Stimulated activated CD8-positive, alpha-beta memory T cell treated with anti-CD3 and anti-CD28 coated beads, Interleukin-15, amount 100 ng/mL, for 1 hour (primary cell): ENCODE measurements at regions not wholly inside any gene's neighbourhood (a gene's known extent, or its start where the extent isn't known, plus 50 kb on each side); places are given as distances from the start of the nearest gene placed in this dataset.
"Not testable (repeated sequence)": the region's sequence is repeated elsewhere in the genome, so short reads cannot be mapped to it uniquely, and the experiment has no call there.

Source experiments
- DNase-seq: peaks from one replicate; pipeline ENCODE4 v3.0.0-alpha.2; 2020; ENCODE audit warnings: low read depth

GRCh38 chr1:30090162-30090820 lies 633.1 kb downstream of the MATN1 start:
- no peak for DNase-seq

- DNase-seq = no peak
Observed at GRCh38 chr1:30089024-30089430, 634.4 kb downstream of the MATN1 start.

DNA sequence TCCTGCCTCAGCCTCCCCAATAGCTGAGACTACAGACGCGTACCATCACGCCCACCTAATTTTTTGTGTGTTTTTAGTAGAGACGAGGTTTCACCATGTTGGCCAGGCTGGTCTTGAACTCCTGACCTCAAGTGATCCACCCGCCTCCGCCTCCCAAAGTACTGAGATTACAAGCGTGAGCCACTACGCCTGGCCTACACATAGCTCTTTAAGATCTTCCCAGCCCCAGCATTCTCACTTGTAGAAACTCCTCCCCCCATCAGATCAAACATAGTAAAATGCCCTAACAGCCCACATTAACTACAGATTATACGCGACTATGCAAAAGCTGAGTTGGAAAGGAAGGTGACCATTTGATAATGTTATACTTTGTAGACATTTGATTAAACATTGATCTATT lies 634.8 kb downstream of the MATN1 start:
- no peak for DNase-seq

- DNase-seq = no peak
Observed at GRCh38 chr1:30087465-30087864, 635.9 kb downstream of the MATN1 start.

DNA sequence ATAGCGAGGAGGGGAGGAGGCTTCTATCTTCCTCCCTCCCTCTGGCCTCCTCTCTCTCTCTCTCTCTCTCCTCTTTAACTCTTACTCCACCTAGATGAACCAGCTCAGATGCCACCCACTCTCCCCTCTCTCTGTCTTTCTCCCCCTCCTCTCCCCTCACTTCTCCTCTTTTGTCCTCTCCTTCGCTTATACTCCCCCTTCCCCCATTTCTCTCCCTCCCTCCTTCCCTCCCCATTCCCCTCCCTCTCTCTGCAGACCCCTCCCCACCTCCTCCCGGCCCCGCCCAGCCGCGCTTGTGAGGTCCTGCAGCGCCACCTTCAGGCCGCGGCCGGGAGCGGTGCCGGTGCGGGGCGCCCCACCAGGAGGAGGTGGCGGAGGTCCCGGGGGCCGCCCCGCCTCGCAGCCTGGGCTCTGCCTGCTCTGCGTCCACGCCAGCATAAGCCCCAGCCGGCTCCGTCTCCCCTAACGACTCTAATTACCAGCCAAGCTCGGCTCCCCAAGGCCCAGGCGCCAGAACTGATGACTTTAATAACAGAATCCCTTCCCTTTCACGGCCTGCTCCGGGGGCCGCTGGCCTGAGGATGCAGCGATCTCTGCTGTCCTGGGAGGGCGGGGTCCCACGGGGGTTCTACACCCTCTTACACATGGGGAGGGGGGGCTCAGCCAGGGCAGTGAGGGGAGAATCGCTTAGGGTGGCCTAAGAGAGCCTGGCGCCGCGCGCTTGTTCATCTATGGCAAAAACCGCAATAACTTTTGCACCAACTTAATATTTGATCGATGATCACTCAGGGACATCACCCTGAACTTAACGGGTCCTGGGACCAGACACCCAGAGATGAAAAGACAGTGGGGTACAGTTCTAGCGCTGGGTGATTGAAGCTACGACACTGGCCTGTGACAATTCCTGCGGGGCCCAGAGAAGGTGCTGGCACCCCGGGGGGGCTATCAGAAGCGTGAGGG lies 637.3 kb downstream of the MATN1 start:
- no peak for DNase-seq

GRCh38 chr1:30084909-30085571 lies 638.3 kb downstream of the MATN1 start:
- no peak for DNase-seq

DNA sequence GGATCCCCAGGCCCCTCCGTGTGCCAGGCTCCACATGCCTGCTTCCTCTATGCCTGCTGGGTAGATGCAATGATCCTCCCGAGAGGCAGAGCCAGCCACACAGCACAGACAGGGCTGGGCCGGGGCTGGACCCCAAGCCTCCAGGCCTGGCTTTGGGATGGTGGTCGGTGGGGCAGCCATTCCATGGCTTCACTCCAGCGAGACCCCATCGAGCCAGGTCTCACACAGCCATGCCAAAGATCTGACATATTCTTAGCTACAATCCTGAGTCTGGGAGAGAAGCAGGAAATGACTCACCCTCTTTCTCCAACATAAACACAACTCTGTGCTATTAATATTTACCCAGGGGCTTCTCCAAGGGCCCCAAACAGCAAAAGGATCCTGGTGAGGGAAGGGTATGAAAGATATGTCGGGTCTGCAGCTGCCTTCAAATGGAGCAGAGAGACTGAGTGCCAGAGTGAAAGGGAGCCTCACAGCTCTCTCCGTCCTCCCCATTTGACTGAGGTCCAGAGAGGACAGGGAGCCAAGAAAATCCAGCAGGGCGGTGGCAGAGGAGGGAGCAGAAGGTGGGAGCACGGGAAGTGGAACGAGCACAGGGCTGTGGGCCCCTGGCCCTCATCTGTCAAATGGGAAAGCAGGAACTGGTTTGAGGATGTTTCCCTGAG lies 639.5 kb downstream of the MATN1 start:
- no peak for DNase-seq

DNA sequence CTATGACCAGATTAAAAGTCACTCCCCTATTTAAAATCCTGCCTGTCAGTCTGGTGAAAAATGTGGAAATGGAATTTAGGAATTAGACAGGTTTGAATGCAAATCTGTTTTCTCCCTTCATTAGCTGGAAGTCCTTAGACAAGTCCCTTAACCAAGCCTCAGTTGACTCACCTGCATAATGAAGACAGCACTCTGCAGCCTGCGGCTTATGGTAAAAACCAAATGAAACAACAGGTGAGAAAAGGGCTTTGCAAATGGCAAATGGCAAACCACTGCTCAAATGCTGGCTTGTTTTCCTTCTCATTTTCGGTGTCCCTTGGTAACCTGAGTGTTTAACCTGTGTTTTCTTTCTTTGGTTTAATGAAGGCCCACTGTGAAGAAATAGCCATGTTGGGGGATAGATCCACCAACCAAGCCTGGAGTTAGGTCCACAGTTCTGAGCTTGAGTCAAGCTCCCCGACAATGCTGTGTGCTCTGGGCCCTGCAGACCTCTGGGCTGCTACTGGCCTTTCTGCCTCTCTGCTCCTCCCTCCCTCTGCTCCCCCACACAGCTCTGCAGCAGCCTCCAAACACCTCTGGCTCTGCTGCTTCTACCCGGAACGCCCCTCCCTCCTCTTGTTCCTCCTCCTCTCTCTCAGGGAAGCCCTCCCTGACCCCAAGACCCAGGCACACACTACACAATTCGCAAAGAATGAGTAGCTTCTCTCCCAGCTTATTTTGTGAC lies 641.8 kb downstream of the MATN1 start:
- no peak for DNase-seq

- not testable (repeated sequence) for DNase-seq
Observed at GRCh38 chr1:30075916-30076315, 647.5 kb downstream of the MATN1 start.

GRCh38 chr1:30068787-30069472 lies 654.5 kb downstream of the MATN1 start:
- no peak for DNase-seq

GRCh38 chr1:30064547-30064946 lies 658.8 kb downstream of the MATN1 start:
- no peak for DNase-seq

DNA sequence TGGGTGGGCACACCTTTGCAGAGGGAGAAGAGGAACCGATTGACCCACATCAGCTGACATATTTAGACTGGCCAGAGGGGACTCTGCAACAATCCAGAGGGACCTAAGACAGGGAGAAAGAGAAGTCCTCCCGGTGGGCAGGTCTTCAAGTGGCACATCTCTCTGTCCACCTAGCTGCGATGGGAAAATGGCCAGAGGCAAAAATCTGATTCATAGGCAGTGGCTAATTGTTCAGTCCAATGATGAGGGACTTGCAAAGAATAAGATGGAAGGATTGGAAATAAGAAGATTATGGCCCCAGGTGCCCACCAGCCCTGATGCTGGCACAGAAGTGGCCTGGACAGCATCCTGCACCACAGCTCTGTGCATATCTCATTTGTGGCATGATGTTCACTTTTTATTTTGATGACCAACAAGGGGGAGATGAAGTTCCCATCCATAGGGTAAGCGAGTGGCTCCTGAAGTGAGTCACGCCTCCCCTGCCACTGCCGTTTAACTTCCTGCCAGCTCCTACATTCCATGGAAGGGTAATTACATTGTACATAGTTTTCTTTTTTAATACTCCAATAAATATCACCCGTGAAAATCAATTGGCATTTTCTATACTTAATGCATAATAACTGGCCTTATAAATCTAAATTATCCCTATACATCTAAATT lies 659.6 kb downstream of the MATN1 start:
- DNase-seq = no peak

- no peak for DNase-seq
Observed at GRCh38 chr1:30061292-30062220, 661.8 kb downstream of the MATN1 start.

DNA sequence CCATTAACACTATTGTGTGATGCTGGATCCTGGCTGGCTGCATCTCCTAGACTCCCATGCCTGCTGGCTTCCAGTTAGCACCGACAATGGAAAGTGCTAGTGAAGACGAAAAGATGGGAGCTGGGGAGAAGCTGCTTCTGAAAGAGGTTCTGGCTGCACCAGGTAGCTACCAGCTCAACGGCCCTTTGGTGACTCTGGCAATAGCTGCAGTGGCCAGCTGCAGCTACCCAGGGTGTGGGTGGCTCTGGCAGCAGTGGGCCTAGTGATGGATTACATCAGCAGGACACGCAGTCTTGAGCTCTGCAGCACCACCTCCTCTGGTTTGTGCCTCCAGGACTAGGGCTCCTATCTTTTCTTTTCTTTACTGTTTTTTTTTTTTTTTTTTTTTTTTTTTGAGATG lies 662.6 kb downstream of the MATN1 start:
- no peak for DNase-seq

DNA sequence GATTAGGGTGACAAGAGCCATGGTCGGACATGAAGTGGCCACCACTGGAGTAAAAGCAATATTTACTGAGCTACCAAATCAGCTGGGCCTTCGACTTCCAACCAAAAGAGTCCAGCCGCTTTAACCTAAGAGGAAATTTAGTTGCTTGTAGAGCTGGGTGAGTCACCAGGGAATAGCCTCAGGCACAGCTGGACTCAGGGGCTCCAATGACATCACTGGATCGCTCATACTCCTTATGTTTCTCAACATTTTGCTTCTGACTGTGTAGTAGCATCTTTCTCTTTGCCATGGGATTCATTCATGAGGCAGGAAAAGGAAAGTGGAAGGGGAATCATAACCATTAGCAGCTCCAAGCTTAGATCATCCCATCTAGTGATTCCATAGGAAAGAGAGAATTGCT lies 664.4 kb downstream of the MATN1 start:
- no peak for DNase-seq

- no peak for DNase-seq
Observed at GRCh38 chr1:30054126-30054525, 669.3 kb downstream of the MATN1 start.

- no peak for DNase-seq
Observed at GRCh38 chr1:30052178-30052577, 671.2 kb downstream of the MATN1 start.

- DNase-seq = no peak
Observed at GRCh38 chr1:30051777-30052176, 671.6 kb downstream of the MATN1 start.

DNA sequence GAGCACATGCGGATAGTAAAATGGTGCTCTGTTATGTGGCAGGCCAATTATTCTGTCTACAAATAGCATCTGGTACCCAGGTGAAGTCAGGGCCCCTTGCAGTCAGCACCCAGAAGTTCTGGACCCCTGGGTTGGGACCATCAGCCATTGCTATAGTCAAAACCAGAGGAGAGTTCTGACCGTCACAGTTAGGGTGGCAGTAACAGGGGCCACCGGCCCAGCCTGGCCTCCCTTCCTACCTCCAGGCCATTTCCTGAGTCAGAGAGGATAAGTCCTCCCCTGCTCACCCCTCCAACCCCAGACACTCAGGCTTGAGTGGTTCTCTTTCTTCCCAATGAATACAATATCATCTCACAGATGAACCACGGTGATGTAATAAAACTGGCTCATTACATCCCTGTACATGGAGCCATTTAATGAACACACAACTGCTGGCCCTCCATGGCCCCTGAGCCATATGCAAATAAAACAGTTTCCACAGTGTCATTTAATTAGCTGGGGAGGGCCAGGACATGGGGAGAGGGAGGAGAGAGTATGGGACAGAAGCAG lies 673.6 kb downstream of the MATN1 start:
- no peak for DNase-seq
